ENCODE measurements at regions not wholly inside any gene's neighbourhood (a gene's known extent, or its start where the extent isn't known, plus 50 kb on each side); places are given as distances from the start of the nearest gene placed in this dataset.

DNA sequence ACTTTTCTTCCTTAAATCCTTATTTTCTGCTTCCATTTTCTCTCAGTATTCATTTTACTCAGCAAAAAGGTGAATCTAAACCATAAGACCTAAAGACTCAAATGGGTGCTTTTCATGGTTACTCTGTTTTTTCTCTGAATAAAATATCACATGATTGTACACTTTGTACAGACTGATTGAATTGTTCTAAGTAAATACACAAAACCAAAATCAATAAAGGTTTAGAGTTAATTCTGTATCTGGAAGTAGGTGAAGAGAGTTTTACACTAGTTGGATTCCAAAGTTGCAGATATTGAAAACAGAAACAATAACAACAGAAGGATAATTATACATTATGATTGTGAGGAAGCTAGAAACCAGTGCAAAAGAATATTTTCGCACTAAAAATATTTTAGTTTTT, 546.2 kb downstream of the TUSC7 start:
- Histone ChIP-seq H3K79me2 (ENCODE audit: control insufficient read depth in 1 of 2, insufficient read depth in 2 of 2, low read length in 2 of 2) (no peaks in the 10 kb centered on the region), H2BK20ac (ENCODE audit: low read length) (no peak overlapping the region), H3K27ac (ENCODE audit: low read depth, low read length) (no peak overlapping the region), H4K8ac (ENCODE audit: extremely low read depth, insufficient read depth, low read length) (no peak overlapping the region), H3K27me3 (replicated peaks in 1 of 4; ENCODE audit: control insufficient read depth in 3 of 4, extremely low read depth in 1 of 4, insufficient read depth in 3 of 4, low read length in 3 of 4) (no peaks in the 10 kb centered on the region), H2AFZ (ENCODE audit: low read length) (no peak overlapping the region), H3K14ac (ENCODE audit: insufficient read length) (no peak overlapping the region), H3K4me2 (ENCODE audit: insufficient read depth in 1 of 2, low read depth in 2 of 2, low read length in 2 of 2) (no peak overlapping the region), H2BK120ac (replicated peaks; ENCODE audit: low read depth, low read length) (no peak overlapping the region), H3K23me2 (ENCODE audit: low read depth, low read length) (no peaks in the 10 kb centered on the region), H4K5ac (ENCODE audit: insufficient read length, low read depth, low read length) (no peak overlapping the region), H3K9me3 (ENCODE audit: insufficient read depth in 2 of 2, low read depth in 1 of 2, low read length in 1 of 2) (no peaks in the 10 kb centered on the region), H3K36me3 (ENCODE audit: control insufficient read depth in 2 of 4, insufficient read depth in 4 of 4, low read length in 3 of 4) (no peaks in the 10 kb centered on the region), H3K4me3 (ENCODE audit: extremely low read depth in 1 of 4, insufficient read depth in 2 of 4, low read depth in 3 of 4, low read length in 4 of 4) (no peak overlapping the region), H4K20me1 (replicated peaks in 1 of 2; ENCODE audit: control insufficient read depth in 1 of 2, insufficient read depth in 2 of 2, low read length in 2 of 2) (no peaks in the 10 kb centered on the region), H3K9ac (replicated peaks in 1 of 4; ENCODE audit: extremely low read depth in 1 of 4, low read depth in 3 of 4, low read length in 3 of 4) (no peak overlapping the region), H2BK5ac (ENCODE audit: low read depth, low read length) (no peak overlapping the region), H2AK5ac (ENCODE audit: low read depth, low read length) (no peak overlapping the region), H2BK15ac (ENCODE audit: low read length) (no peak overlapping the region), H3K79me1 (ENCODE audit: low read depth, low read length) (no peaks in the 10 kb centered on the region), H3K18ac (ENCODE audit: extremely low read depth, low read length) (no peak overlapping the region), H3K23ac (ENCODE audit: insufficient read length) (no peak overlapping the region), H4K91ac (replicated peaks; ENCODE audit: insufficient read length, low read length) (no peak overlapping the region), H3K56ac (replicated peaks; ENCODE audit: insufficient read length, low read depth, low read length) (no peak overlapping the region), H3K4me1 (replicated peaks in 1 of 4; ENCODE audit: control insufficient read depth in 3 of 4, insufficient read depth in 4 of 4, low read length in 3 of 4) (no peaks in the 10 kb centered on the region), H3K4ac (replicated peaks; ENCODE audit: insufficient read length, low read depth, low read length) (no peak overlapping the region), H2BK12ac (ENCODE audit: low read depth, low read length) (no peak overlapping the region)
- POLR2A ChIA-PET (ENCODE audit: partially characterized antibody), result no interaction called here
- CTCF ChIA-PET (ENCODE audit: partially characterized antibody), result interaction anchor here (0.6 to 1.1 kb wide), 2 partner anchors 144 to 184 kb away, joined by 4 read pairs; no protein-coding TSS in a partner anchor
- FAIRE-seq, result no peak
- DNase-seq (ENCODE audit: low read depth in 1 of 2, low spot score in 2 of 2), result no peak
- WGBS, 2 experiments (ENCODE audit: extremely low coverage in 1 of 2, insufficient coverage in 1 of 2, insufficient read length in 1 of 2, insufficient replicate concordance in 2 of 2, low coverage in 1 of 2, low lambda C conversion rate in 2 of 2, missing lambda C conversion rate in 1 of 2), result 100% methylated on average over 1 of the region's 1 CpG; no CpG with 5 or more reads in 1 of the 2 experiments
- TF ChIP-seq POLR2A (IDR thresholded peaks at IDR 0.05; ENCODE audit: control extremely low read depth in 1 of 2, low read depth in 2 of 2, low read length in 2 of 2), result no peak
- no peak for TF ChIP-seq KDM1A (IDR thresholded peaks at IDR 0.05; ENCODE audit: borderline replicate concordance, low read length)
- no peak for TF ChIP-seq SRF (IDR thresholded peaks at IDR 0.05; ENCODE audit: low read depth, low read length)
- TF ChIP-seq ASH2L (IDR thresholded peaks at IDR 0.05; ENCODE audit: low read length), result no peak
- TF ChIP-seq, protein P1, sequence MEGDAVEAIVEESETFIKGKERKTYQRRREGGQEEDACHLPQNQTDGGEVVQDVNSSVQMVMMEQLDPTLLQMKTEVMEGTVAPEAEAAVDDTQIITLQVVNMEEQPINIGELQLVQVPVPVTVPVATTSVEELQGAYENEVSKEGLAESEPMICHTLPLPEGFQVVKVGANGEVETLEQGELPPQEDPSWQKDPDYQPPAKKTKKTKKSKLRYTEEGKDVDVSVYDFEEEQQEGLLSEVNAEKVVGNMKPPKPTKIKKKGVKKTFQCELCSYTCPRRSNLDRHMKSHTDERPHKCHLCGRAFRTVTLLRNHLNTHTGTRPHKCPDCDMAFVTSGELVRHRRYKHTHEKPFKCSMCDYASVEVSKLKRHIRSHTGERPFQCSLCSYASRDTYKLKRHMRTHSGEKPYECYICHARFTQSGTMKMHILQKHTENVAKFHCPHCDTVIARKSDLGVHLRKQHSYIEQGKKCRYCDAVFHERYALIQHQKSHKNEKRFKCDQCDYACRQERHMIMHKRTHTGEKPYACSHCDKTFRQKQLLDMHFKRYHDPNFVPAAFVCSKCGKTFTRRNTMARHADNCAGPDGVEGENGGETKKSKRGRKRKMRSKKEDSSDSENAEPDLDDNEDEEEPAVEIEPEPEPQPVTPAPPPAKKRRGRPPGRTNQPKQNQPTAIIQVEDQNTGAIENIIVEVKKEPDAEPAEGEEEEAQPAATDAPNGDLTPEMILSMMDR (IDR thresholded peaks at IDR 0.05; ENCODE audit: control extremely low read depth in 1 of 3, insufficient read depth in 1 of 3, low read depth in 1 of 3, low read length in 3 of 3), result no peak
- TF ChIP-seq POU5F1 (IDR thresholded peaks at IDR 0.05; ENCODE audit: low read depth, low read length), result no peak
- no peak for TF ChIP-seq YY1 (IDR thresholded peaks at IDR 0.05; ENCODE audit: low read depth, low read length)
